ENCODE measurements at regions not wholly inside any gene's neighbourhood (a gene's known extent, or its start where the extent isn't known, plus 50 kb on each side); places are given as distances from the start of the nearest gene placed in this dataset.
"Not testable (repeated sequence)": the region's sequence is repeated elsewhere in the genome, so short reads cannot be mapped to it uniquely, and the experiment has no call there.

GRCh38 chr1:22210636-22211035, 67.7 kb upstream of the WNT4 start:
- TF ChIP-seq CTCF (conservative IDR thresholded peaks at IDR 0.05; ENCODE audit: low read depth, low read length), result no peak
- H3K4me3 ChIP-seq (ENCODE audit: low read depth, low read length), result no peak overlapping the region
- no peak for DNase-seq (ENCODE audit: low read depth)

GRCh38 chr1:22211459-22211858, 68.6 kb upstream of the WNT4 start:
- not testable (repeated sequence) for DNase-seq (ENCODE audit: low read depth); H3K4me3 ChIP-seq (ENCODE audit: low read depth, low read length)

- no peak for TF ChIP-seq CTCF (conservative IDR thresholded peaks at IDR 0.05; ENCODE audit: low read depth, low read length)
- no peak for DNase-seq (ENCODE audit: low read depth)
- no peak overlapping the region for H3K4me3 ChIP-seq (ENCODE audit: low read depth, low read length)
These were observed 69.7 kb upstream of the WNT4 start for GRCh38 chr1:22212400-22213233.

GRCh38 chr1:22216210-22216883, 73.5 kb upstream of the WNT4 start:
- DNase-seq (ENCODE audit: low read depth), result no peak
- no peak overlapping the region for H3K4me3 ChIP-seq (ENCODE audit: low read depth, low read length)
- no peak for TF ChIP-seq CTCF (conservative IDR thresholded peaks at IDR 0.05; ENCODE audit: low read depth, low read length)

- no peak overlapping the region for H3K4me3 ChIP-seq (ENCODE audit: low read depth, low read length)
- DNase-seq (ENCODE audit: low read depth), result no peak
- TF ChIP-seq CTCF (conservative IDR thresholded peaks at IDR 0.05; ENCODE audit: low read depth, low read length), result no peak
These were observed 74.1 kb upstream of the WNT4 start for GRCh38 chr1:22216966-22217365.

- no peak for DNase-seq (ENCODE audit: low read depth)
- no peak for TF ChIP-seq CTCF (conservative IDR thresholded peaks at IDR 0.05; ENCODE audit: low read depth, low read length)
- H3K4me3 ChIP-seq (ENCODE audit: low read depth, low read length), result no peak overlapping the region
These were observed 75.0 kb upstream of the WNT4 start for GRCh38 chr1:22217811-22218460.

GRCh38 chr1:22218618-22219250, 75.8 kb upstream of the WNT4 start:
- H3K4me3 ChIP-seq (ENCODE audit: low read depth, low read length), result no peak overlapping the region
- DNase-seq (ENCODE audit: low read depth), result no peak
- no peak for TF ChIP-seq CTCF (conservative IDR thresholded peaks at IDR 0.05; ENCODE audit: low read depth, low read length)

All from choroid plexus epithelial cell (primary cell).